Caki2 (cell line): ENCODE measurements at regions not wholly inside any gene's neighbourhood (a gene's known extent, or its start where the extent isn't known, plus 50 kb on each side); places are given as distances from the start of the nearest gene placed in this dataset.

ENCODE experiments used
- DNase-seq: peaks from one replicate; pipeline ENCODE4 v3.0.0-alpha.2; 2015; ENCODE audit warnings: low read depth
- in situ Hi-C: cut with HindIII; loops from 2 replicates; pipeline ENCODE4 v1.10.0; 2016; ENCODE audit warnings: low sequenced_read_pairs, low pct_unique_long_range_greater_than_20kb, mixed read lengths

DNA sequence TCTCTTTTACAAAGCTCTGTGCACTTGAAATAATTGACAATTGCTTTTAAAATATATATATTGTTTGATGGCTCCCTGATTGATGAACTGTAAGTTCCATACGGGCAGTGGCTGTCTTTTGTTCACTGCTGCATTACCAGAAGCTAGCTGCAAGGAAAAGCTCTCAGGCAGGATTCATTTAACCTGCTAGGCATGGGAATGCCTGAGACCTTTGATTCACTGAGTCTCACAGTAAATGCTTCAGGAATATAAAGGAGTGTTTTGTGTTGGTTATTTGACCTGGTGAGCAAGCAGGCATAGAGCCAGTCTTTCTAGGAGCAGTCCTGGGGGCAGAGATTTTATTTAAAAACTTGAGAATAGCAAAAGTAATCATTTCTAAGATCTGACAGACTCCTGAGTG, 193.2 kb upstream of the ITGA4 start:
- in situ Hi-C loops, result no loop called here
- no peak for DNase-seq

- no peak for DNase-seq
- in situ Hi-C loops, result no loop called here
Measured at GRCh38 chr2:181264441-181264840, 192.7 kb upstream of the ITGA4 start.

DNA sequence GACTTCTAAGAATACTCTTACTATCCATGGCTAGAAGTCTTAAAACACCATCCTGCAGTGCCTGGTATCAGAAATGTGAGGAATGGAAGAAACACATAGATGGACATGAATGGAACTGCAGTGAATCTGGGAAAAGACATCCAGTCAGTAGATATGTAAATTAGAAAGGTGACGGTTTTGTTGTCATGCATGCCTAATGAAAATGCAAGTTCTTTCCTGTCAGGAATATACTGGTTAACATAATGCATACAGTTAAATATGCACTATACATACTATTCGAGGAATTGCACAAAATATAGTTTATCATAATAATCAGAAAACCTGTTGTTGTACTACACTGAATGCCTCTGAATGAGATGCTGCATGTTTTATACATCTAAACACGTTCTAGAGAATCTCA, 190.6 kb upstream of the ITGA4 start:
- in situ Hi-C loops, result no loop called here
- no peak for DNase-seq

GRCh38 chr2:181268174-181268867, 188.9 kb upstream of the ITGA4 start:
- in situ Hi-C loops, result no loop called here
- DNase-seq, result no peak

DNA sequence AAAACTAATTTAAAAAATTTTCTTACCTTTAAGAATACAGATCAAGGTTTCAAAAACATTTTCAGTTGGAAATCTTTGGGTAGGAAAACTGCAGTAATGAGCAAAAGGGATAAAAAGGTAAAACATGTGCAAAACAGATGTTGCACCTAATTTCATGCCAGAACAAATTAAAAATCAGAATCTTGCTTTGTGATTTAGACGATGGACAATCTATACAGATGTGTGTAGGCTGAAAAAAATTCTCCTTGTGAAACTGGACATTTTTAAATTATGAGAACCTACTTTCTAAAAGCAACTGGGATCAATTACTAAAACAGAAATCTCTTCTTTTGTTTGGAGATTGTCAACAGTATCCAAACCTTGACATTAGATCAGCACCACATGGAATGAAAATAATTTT, 183.2 kb upstream of the ITGA4 start:
- DNase-seq, result no peak
- in situ Hi-C loops, result no loop called here

DNA sequence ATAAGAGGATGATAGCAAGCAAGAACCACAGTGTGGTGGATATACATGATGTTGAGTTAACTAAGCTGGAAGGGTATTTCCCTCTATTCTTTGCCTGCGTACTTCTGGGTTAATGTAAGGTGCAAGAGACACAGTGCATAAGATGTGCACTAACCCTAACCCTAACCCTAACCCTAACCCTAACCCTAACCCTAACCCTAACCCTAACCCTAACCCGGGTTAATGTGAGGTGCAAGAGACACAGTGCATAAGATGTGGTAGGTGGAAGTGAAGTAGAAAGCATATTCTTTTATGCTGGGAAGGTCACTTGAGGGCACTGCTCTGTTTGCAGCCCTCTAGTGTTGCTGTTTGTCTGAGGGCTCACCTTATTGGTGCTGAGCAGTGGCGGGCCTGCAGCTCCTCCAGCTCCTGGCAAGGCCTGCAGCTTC, 181.5 kb upstream of the ITGA4 start:
- DNase-seq, result no peak
- in situ Hi-C loops, result no loop called here

DNA sequence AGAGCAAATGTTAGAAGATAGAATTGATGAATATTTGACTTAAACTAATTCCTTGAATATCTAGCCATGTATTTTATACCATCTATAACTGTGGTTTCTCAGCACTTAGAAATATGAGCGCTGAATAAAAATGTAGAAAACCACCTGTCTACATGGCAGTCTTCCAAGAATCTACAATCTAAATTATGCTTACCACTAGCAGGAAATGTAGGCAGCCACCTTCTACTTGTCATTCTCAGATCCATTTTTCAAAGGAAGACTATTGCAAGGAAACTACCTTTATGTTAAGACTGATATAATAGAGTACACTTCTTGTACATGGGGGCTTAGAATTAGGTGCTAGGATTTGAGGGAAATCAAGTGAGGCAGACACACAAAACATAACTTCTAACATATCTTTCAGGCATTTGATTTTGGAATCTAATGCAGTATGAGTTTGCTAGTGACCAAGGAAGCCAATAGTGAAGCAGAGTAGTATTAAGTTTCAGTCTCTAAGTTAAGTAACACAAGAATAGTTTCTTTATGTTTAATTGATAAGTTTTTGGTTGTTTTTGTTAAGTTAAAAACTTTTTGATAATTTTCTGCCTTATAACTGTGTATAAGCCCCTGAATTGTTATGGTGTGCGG, 175.9 kb upstream of the ITGA4 start:
- DNase-seq, result no peak
- in situ Hi-C loops, result no loop called here

DNA sequence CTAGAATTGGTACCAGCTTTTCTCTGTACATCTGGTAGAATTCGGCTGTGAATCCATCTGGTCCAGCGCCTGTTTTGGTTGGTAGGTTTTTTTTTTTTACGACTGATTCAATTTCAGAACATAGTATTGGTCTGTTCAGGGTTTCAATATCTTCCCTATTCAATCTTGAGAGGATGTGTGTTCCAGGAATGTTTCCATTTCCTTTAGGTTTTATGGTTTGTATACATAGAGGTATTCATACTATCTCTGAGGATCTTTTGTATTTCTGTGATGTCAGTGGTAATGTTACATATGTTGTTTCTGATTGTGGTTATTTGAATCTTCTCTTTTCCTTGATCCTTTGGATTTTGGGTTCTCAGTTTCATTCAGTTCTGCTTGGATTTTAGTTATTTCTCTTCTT, 172.1 kb upstream of the ITGA4 start:
- DNase-seq, result no peak
- in situ Hi-C loops, result no loop called here

GRCh38 chr2:181289698-181290097, 167.5 kb upstream of the ITGA4 start:
- in situ Hi-C loops, result no loop called here
- no peak for DNase-seq

DNA sequence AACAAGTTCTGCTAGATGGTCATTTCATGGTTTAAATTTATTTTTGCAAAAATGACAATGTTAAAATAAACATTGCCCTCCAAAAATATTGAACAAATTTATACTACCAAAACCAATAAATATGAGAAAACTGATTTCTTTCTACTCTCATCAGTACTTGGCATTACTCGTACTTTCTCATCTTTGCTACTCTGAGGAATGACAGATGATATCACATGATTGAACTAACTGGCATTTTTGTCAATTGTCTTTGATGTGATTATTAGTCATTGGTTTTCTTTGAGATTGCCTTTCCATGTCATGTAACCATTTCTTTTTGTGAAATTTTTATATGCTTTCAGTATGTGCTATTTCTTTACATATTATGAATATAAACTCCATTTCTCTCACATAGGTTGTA, 167.0 kb upstream of the ITGA4 start:
- no peak for DNase-seq
- in situ Hi-C loops, result no loop called here

DNA sequence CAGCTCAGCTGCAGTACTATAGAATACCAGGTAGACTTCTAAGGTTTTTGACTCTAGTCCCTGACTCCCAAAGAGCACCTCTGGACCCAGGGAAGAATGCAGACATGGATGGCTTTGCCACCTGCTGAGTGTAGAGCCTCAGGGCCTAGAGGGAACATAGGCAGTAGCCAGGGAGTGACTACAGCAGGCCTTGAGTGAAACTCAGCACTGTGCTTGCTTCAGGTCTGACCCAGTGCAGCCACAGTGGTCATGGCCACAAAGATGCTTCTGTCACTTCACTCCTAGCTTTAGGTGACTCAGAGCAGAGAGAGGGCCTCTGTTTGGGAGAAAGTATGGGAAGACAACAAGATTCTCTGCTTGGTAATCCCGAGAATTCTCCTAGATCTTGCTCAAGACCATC, 162.2 kb upstream of the ITGA4 start:
- in situ Hi-C loops, result no loop called here
- DNase-seq, result no peak

- DNase-seq, result no peak
- in situ Hi-C loops, result no loop called here
Measured at GRCh38 chr2:181300600-181301291, 156.4 kb upstream of the ITGA4 start.

DNA sequence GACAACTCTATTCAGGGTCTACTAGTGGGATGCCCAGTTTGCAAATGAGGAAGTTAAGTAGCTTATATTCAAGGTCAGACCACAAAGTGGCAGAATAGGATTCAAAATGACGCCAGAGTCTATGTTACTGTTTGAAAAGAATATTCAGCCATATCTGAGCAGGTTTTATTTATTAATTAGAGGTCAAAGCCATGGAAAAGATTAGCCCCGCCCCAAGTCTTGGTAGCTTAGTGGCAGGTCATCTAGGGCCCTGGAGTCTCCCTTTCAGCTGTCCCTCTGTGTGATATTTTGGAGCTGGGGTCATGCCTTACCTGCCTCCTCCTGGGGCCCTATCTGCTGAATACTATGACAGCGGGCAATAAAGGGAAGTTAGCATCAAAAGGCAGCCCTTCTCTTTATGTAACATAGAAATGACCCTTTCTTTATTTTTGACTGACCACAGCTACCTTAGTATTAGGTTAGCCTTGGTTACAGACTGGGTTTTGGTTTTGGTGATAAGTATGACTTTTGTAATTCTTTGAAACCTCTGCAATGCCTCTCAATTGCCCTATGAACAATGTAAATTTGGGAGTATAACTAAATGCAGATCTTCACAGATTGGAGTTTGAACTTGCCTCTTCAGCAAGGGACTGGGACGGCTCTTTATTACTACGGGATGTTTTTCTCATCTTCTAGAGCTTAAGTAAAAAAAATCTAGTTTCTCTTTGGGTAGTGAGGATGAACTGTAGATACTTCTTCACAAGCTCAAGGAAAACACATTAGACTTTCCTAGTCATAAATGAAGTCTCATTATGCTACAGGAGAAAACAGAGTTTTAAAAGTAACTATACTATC, 153.0 kb upstream of the ITGA4 start:
- in situ Hi-C loops, result no loop called here
- no peak for DNase-seq

DNA sequence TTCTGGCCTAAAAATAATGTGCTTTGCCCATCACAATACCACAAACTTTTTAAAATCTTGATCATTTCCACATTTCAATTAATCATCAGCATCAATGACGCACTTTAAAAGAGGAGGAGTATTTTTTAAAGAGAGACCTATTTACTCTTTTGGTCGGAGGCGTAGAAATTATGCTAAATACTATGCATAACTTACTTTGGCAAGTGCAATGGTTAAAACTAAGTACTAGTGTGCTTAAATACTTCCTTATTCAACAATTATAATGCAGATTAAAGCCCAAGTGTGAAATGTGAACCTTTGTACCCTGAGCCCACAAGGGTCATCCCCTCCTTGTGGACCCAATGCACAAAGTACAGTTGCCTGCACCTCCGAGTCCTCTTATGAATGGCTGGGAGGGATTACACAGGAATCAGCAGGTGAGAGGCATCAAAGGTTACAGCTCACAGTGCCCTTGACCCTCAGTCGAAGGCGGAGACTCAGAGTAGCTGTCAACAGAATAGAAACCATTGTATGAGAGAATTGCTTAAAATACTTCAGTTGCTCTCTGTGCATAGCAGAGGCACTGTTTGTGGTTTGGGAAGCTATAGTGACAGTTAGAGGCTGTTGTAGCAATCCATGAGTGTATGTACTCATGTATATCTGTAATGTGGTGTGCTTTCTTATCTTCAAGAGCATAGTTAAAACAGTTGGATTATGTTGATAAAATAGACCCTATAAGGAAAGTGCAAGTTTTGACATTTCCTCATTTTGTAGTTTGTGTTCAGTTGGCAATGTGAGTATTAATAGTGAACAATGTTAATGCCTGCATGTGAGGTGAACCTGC, 151.7 kb upstream of the ITGA4 start:
- in situ Hi-C loops, result no loop called here
- DNase-seq, result no peak

- DNase-seq, result no peak
- in situ Hi-C loops, result no loop called here
Measured at GRCh38 chr2:181306785-181307184, 150.4 kb upstream of the ITGA4 start.

DNA sequence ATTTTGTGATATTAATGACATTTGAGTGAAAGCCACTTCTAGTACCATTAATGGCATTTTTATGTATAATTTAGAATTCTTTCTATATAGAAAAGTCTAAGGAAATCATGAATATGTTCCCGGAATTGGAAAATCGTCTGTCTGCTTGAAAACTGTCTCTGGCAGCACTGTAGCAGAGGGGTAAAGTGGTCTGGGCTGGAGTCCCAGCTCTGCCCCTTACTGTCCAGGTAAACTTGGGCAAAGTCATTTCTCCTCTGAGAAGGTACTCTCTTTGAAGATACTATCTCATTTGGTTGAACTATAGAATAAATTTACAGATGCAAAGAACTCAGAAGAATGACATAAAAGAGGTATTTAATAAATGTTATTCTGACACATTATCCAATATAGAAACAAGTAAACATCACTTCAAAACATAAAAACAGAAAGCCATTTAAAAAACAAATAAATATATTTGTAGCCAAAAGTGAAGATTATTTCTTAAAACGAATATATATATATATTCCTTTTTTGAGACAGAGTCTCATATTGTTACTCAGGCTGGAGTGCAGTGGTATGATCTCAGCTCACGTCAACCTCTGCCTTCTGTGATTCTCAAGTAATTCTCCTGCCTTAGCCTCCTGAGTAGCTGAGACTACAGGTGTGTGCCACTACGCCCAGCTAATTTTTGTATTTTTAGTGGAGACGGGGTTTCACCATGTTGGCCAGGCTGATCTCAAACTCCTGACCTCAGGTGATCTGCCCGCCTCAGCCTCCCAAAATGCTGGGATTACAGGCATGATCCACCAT, 149.8 kb upstream of the ITGA4 start:
- DNase-seq, result no peak
- in situ Hi-C loops, result no loop called here

GRCh38 chr2:181308766-181309515, 148.2 kb upstream of the ITGA4 start:
- no peak for DNase-seq
- in situ Hi-C loops, result no loop called here
